ENCODE measurements at regions not wholly inside any gene's neighbourhood (a gene's known extent, or its start where the extent isn't known, plus 50 kb on each side); places are given as distances from the start of the nearest gene placed in this dataset.

DNA sequence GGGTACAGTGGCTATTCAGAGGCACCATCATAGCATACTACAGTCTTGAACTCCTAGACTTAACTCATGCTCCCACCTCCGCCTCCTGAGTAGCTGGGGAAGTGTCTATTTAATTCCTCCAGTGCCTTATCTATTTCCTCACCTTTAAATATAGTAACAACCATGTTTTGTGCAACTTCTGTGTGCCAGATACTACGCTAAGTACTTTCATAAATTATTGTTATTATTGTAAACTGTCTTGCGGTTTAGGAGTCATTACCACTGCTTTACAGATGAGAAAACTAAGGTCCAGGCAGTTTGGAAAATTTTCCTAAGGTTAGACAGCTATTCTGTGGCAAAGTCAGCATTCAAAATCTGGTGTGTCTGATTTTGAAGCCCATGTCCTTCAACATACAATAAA is 359.1 kb upstream of the XYLT1 start:
- H3K4me1 ChIP-seq (ENCODE audit: insufficient read depth, low read length) = peaks cover 14% of the 10 kb centered on the region
- no peaks in the 10 kb centered on the region for H3K36me3 ChIP-seq (ENCODE audit: insufficient read depth, low read length)
- no peak overlapping the region for H2AFZ ChIP-seq (ENCODE audit: low read length)
- no peaks in the 10 kb centered on the region for H3K27me3 ChIP-seq (ENCODE audit: insufficient read depth, low read length)
- H3K79me2 ChIP-seq (ENCODE audit: insufficient read depth, low read length) = no peaks in the 10 kb centered on the region
- no peak for DNase-seq (ENCODE audit: insufficient read length, low spot score, missing footprints)
- no peak overlapping the region for H3K4me2 ChIP-seq (ENCODE audit: insufficient read depth, low read length)
- H3K9me3 ChIP-seq (ENCODE audit: low read depth, low read length) = no peaks in the 10 kb centered on the region
- H3K4me3 ChIP-seq (ENCODE audit: insufficient read depth, low read length) = no peak overlapping the region
- no peaks in the 10 kb centered on the region for H4K20me1 ChIP-seq (ENCODE audit: insufficient read depth, low read length)
- H3K27ac ChIP-seq (ENCODE audit: low read depth, low read length) = no peak overlapping the region
- TF ChIP-seq, protein P1, sequence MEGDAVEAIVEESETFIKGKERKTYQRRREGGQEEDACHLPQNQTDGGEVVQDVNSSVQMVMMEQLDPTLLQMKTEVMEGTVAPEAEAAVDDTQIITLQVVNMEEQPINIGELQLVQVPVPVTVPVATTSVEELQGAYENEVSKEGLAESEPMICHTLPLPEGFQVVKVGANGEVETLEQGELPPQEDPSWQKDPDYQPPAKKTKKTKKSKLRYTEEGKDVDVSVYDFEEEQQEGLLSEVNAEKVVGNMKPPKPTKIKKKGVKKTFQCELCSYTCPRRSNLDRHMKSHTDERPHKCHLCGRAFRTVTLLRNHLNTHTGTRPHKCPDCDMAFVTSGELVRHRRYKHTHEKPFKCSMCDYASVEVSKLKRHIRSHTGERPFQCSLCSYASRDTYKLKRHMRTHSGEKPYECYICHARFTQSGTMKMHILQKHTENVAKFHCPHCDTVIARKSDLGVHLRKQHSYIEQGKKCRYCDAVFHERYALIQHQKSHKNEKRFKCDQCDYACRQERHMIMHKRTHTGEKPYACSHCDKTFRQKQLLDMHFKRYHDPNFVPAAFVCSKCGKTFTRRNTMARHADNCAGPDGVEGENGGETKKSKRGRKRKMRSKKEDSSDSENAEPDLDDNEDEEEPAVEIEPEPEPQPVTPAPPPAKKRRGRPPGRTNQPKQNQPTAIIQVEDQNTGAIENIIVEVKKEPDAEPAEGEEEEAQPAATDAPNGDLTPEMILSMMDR (IDR thresholded peaks at IDR 0.05; ENCODE audit: extremely low read depth, low read depth, low read length) = no peak

DNA sequence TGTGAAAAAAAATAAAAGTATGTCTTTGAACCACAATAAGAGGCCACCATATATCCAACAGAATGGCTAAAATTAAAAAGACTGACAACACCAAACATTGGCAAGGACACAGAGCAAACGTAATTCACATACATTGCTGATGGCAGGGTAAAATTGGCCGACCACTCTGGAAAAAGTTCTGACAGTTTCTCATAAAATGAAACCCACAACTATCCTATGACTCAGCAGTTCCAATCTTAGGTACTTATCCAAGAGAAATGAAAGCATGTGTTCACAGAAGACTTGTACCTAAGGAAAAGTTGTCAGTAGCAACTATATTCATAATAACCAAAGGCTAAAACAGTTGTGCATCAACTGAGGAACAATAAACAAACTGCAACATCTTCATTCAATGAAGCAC is 357.3 kb upstream of the XYLT1 start:
- H3K4me2 ChIP-seq (ENCODE audit: insufficient read depth, low read length) = no peak overlapping the region
- DNase-seq (ENCODE audit: insufficient read length, low spot score, missing footprints) = peak; percentile 47
- TF ChIP-seq, protein P1 (IDR thresholded peaks at IDR 0.05; ENCODE audit: extremely low read depth, low read depth, low read length) = no peak
- no peak overlapping the region for H2AFZ ChIP-seq (ENCODE audit: low read length)
- H3K4me1 ChIP-seq (ENCODE audit: insufficient read depth, low read length) = peaks cover 14% of the 10 kb centered on the region
- peak overlapping the region; percentile 64 for H3K27ac ChIP-seq (ENCODE audit: low read depth, low read length)
- H4K20me1 ChIP-seq (ENCODE audit: insufficient read depth, low read length) = no peaks in the 10 kb centered on the region
- no peaks in the 10 kb centered on the region for H3K27me3 ChIP-seq (ENCODE audit: insufficient read depth, low read length)
- no peak overlapping the region for H3K4me3 ChIP-seq (ENCODE audit: insufficient read depth, low read length)
- H3K79me2 ChIP-seq (ENCODE audit: insufficient read depth, low read length) = no peaks in the 10 kb centered on the region
- H3K36me3 ChIP-seq (ENCODE audit: insufficient read depth, low read length) = no peaks in the 10 kb centered on the region
- no peaks in the 10 kb centered on the region for H3K9me3 ChIP-seq (ENCODE audit: low read depth, low read length)

DNA sequence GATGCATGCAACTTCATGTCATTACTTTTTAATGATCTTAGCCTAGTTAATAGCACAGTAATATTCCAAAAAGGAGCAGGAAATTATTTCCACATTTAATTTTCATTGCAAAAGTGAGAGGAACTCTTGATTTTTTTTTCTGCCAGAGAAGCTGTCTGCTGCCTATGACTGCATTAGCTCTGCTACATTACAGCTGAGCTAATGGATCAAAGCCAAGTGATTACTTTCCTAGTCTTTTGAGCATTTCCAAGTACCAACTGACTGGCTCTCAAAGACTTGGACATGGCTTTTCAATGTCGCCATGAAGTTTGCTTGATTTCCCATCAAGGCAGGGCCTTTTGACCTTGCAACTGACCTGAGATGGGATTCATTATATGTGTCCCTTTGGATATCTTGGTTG is 356.6 kb upstream of the XYLT1 start:
- TF ChIP-seq, protein P1 (IDR thresholded peaks at IDR 0.05; ENCODE audit: extremely low read depth, low read depth, low read length) = no peak
- Histone ChIP-seq H3K27ac (ENCODE audit: low read depth, low read length) (peak overlapping the region; percentile 64), H3K27me3 (ENCODE audit: insufficient read depth, low read length) (no peaks in the 10 kb centered on the region), H3K36me3 (ENCODE audit: insufficient read depth, low read length) (no peaks in the 10 kb centered on the region), H3K4me2 (ENCODE audit: insufficient read depth, low read length) (no peak overlapping the region), H4K20me1 (ENCODE audit: insufficient read depth, low read length) (no peaks in the 10 kb centered on the region), H3K79me2 (ENCODE audit: insufficient read depth, low read length) (no peaks in the 10 kb centered on the region), H3K4me3 (ENCODE audit: insufficient read depth, low read length) (no peak overlapping the region), H3K9me3 (ENCODE audit: low read depth, low read length) (no peaks in the 10 kb centered on the region), H3K4me1 (ENCODE audit: insufficient read depth, low read length) (peaks cover 14% of the 10 kb centered on the region), H2AFZ (ENCODE audit: low read length) (no peak overlapping the region)
- DNase-seq (ENCODE audit: insufficient read length, low spot score, missing footprints) = no peak

DNA sequence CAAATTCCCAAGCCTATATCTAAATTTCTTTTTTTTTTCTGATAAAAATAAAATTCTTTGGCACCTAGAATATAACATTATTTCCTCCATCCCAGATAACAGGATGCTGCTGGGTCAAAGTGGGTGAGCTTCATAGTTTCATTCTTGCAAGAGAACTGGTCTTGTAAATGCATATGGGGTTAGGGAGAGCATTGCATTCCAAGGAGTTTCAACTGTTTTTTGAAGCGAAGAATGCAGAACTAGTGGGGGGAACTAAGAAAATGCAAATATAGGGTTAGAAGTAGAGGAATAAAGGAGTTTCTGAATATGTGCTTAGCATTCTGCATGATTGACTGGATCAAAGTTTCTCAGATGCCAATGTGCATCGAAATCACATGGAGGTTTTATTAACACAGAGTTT is 347.2 kb upstream of the XYLT1 start:
- no peaks in the 10 kb centered on the region for H3K36me3 ChIP-seq (ENCODE audit: insufficient read depth, low read length)
- no peak overlapping the region for H2AFZ ChIP-seq (ENCODE audit: low read length)
- H3K27ac ChIP-seq (ENCODE audit: low read depth, low read length) = no peak overlapping the region
- DNase-seq (ENCODE audit: insufficient read length, low spot score, missing footprints) = no peak
- H3K4me1 ChIP-seq (ENCODE audit: insufficient read depth, low read length) = no peaks in the 10 kb centered on the region
- no peak overlapping the region for H3K4me2 ChIP-seq (ENCODE audit: insufficient read depth, low read length)
- no peaks in the 10 kb centered on the region for H3K79me2 ChIP-seq (ENCODE audit: insufficient read depth, low read length)
- H3K9me3 ChIP-seq (ENCODE audit: low read depth, low read length) = peaks cover 2% of the 10 kb centered on the region
- no peaks in the 10 kb centered on the region for H4K20me1 ChIP-seq (ENCODE audit: insufficient read depth, low read length)
- peaks cover 8% of the 10 kb centered on the region for H3K27me3 ChIP-seq (ENCODE audit: insufficient read depth, low read length)
- TF ChIP-seq, protein P1 (IDR thresholded peaks at IDR 0.05; ENCODE audit: extremely low read depth, low read depth, low read length) = no peak
- no peak overlapping the region for H3K4me3 ChIP-seq (ENCODE audit: insufficient read depth, low read length)

Data from osteoblast (primary cell).